Breast epithelium (tissue), 3 donors: ENCODE measurements at regions not wholly inside any gene's neighbourhood (a gene's known extent, or its start where the extent isn't known, plus 50 kb on each side); places are given as distances from the start of the nearest gene placed in this dataset.

ENCODE experiments used
- POLR2A ChIP-seq: fragments of 450-650 bp; IDR thresholded peaks from one replicate; pipeline ENCODE4 v1.6.1; 2016; ENCODE audit warnings: antibody characterized with exemption, mild to moderate bottlenecking, moderate library complexity
- TF ChIP-seq, protein P1 (sequence below), 3 donors: fragments of 450-650 bp; IDR thresholded peaks; one replicate each; pipeline ENCODE4 v1.5.1; 2016 to 2017; ENCODE audit warnings: antibody characterized with exemption in 3 of 3, mild to moderate bottlenecking in 3 of 3, moderate library complexity in 3 of 3

DNA sequence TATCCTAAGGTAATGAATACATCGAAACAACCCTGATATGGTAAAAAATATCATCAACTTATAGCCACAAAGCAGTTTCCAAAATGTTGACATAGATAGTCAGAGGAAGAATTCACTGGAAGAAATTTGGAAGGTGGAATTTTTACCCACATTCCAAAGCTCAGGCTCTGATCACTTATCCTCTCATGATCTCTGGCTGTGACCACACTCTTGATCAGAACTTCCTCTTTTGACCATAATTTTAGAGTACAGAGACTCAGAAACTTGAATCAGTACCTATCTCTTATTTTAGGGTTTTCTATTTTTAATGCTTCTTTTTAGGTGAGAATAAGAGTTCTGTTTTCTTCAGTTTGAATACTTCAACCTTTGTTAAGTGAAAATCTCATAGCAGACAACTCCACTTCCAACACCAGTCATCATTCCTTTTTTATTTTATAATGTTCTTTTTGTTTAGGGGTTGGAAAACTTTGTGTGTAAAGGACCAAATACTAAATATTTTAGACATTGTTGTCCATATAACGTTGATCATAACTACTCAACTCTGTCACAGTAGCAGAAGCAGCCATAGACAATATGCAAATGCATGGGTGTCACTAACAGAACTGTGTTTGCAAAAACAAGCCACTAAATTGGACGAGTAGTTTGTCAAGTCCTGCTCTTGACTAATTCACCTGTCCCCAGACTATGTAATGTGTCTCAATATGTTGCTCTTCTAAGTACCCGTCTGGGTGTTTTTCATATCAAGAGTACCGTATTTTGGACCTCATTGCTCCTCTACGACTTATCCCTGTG, 891.6 kb upstream of the CRIM1 start:
- TF ChIP-seq POLR2A, result no peak
- TF ChIP-seq, protein P1, sequence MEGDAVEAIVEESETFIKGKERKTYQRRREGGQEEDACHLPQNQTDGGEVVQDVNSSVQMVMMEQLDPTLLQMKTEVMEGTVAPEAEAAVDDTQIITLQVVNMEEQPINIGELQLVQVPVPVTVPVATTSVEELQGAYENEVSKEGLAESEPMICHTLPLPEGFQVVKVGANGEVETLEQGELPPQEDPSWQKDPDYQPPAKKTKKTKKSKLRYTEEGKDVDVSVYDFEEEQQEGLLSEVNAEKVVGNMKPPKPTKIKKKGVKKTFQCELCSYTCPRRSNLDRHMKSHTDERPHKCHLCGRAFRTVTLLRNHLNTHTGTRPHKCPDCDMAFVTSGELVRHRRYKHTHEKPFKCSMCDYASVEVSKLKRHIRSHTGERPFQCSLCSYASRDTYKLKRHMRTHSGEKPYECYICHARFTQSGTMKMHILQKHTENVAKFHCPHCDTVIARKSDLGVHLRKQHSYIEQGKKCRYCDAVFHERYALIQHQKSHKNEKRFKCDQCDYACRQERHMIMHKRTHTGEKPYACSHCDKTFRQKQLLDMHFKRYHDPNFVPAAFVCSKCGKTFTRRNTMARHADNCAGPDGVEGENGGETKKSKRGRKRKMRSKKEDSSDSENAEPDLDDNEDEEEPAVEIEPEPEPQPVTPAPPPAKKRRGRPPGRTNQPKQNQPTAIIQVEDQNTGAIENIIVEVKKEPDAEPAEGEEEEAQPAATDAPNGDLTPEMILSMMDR (IDR thresholded peaks at IDR 0.05), result no peak
